Panc1 (cell line): ENCODE measurements at regions not wholly inside any gene's neighbourhood (a gene's known extent, or its start where the extent isn't known, plus 50 kb on each side); places are given as distances from the start of the nearest gene placed in this dataset.

Experiments used
- ATAC-seq: fragments of 200-7000 bp; cut with Tn5 transposase; 2 replicates; pipeline ENCODE4 v1.9.1; 2020; ENCODE audit warnings: mild to moderate bottlenecking, moderate library complexity
- BruUV-seq: library from RNA; stranded (reverse); fragments of 400-500 nt; replicated peaks from 2 replicates; lab custom pipeline; 2021; lab: Mats Ljungman, UMichigan
- CTCF ChIA-PET: fragments of 300-600 bp; sonication (Branson Sonifier 250); formaldehyde crosslinking; loops from one replicate; lab custom pipeline; 2022; ENCODE audit warnings: antibody characterized with exemption; lab: Charles Lee
- POLR2A ChIA-PET: fragments of 300-600 bp; sonication (Branson Sonifier 250); formaldehyde crosslinking; loops from one replicate; lab custom pipeline; 2022; ENCODE audit warnings: antibody characterized with exemption; lab: Charles Lee
- DNase-seq: peaks from one replicate; pipeline ENCODE4 v3.0.0-alpha.2; 2010; ENCODE audit warnings: low read depth, low spot score
- H3K27ac ChIP-seq: 2 replicates; pipeline ENCODE4 v1.5.1; 2011; ENCODE audit warnings: mild to moderate bottlenecking, low read length, inconsistent platforms
- H3K27me3 ChIP-seq: fragments of 200-500 bp; sonication (Bioruptor generic); 2 replicates; pipeline ENCODE4 v1.6.0; 2014; ENCODE audit warnings: low read length, inconsistent platforms; ENCODE audit not compliant: control insufficient read depth, insufficient read depth
- H3K36me3 ChIP-seq: fragments of 200-500 bp; sonication (Bioruptor generic); 2 replicates; pipeline ENCODE4 v1.5.1; 2014; ENCODE audit warnings: inconsistent platforms, mild to moderate bottlenecking, low read length, moderate library complexity; ENCODE audit not compliant: control insufficient read depth, insufficient read depth
- H3K4me1 ChIP-seq: 2 replicates; pipeline ENCODE4 v1.5.1; 2011; ENCODE audit warnings: inconsistent platforms, mild to moderate bottlenecking, low read length, moderate library complexity; ENCODE audit not compliant: control insufficient read depth, insufficient read depth
- H3K4me3 ChIP-seq, 2 experiments: 2 replicates each; pipeline ENCODE4 v1.5.1; 2011 to 2012; ENCODE audit warnings: low read depth in 2 of 2, low read length in 2 of 2, mild to moderate bottlenecking in 2 of 2, inconsistent platforms in 1 of 2, moderate library complexity in 1 of 2
- H3K9me3 ChIP-seq: fragments of 200-500 bp; sonication (Bioruptor generic); 2 replicates; pipeline ENCODE4 v1.5.1; 2014; ENCODE audit warnings: low read depth, mild to moderate bottlenecking, inconsistent platforms, low read length, moderate library complexity; ENCODE audit not compliant: control insufficient read depth, insufficient read depth
- POLR2AphosphoS5 ChIP-seq: IDR thresholded peaks from 2 replicates; pipeline ENCODE4 v1.6.1; 2012; ENCODE audit warnings: mild to moderate bottlenecking, low read depth, low read length, moderate library complexity
- SIN3A ChIP-seq: IDR thresholded peaks from 2 replicates; pipeline ENCODE4 v1.6.1; 2012; ENCODE audit warnings: low read depth, mild to moderate bottlenecking, low read length, moderate library complexity, borderline replicate concordance; ENCODE audit not compliant: insufficient read depth
- TCF7L2 ChIP-seq: IDR thresholded peaks from 2 replicates; pipeline ENCODE4 v1.6.1; 2011; ENCODE audit warnings: mild to moderate bottlenecking, low read depth, low read length, inconsistent platforms
- in situ Hi-C: cut with HindIII; loops from 2 replicates; pipeline ENCODE4 v1.10.0; 2016; ENCODE audit warnings: low sequenced_read_pairs, low pct_unique_long_range_greater_than_20kb
- intact Hi-C: fragments of 100-400 bp; cut with micrococcal nuclease; formaldehyde crosslinking; loops from one replicate; pipeline ENCODE4 v1.10.0; 2022; ENCODE audit not compliant: unreplicated experiment
- TF ChIP-seq, protein P1 (sequence below): fragments of 450-650 bp; IDR thresholded peaks from 2 replicates; pipeline ENCODE4 v1.5.1; 2017; ENCODE audit warnings: mild to moderate bottlenecking
- TF ChIP-seq, protein P2 (sequence below), 2 experiments: IDR thresholded peaks; 2 replicates each; pipeline ENCODE4 v1.6.1; 2011 to 2012; ENCODE audit warnings: low read depth in 2 of 2, control low read depth in 1 of 2, low read length in 1 of 2, mild to moderate bottlenecking in 1 of 2, moderate library complexity in 1 of 2; ENCODE audit not compliant: insufficient read depth in 1 of 2

DNA sequence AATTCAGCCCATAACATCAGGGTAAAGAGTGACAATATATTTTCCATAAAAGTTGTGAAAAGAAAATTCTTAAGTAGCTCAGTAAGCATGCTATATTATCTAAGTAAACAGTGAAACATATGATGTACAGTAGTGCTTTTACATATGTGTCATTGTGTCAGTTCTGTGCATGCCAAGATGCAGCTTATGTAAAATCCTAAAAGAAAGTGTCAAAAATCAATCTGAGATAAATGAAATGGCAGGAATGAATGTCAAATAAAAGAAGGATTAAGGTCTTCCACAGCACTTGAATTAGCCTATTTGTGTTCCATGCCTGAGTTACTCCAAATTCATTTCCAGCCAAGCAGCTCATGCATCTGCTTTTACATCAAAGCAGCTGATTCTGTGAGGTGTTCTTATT, 452.7 kb upstream of the HS3ST1 start:
- no peak for DNase-seq
- Histone ChIP-seq H3K27ac (no peak overlapping the region), H3K27me3 (no peaks in the 10 kb centered on the region), H3K36me3 (no peaks in the 10 kb centered on the region), H3K9me3 (no peaks in the 10 kb centered on the region), H3K4me1 (no peaks in the 10 kb centered on the region), H3K4me3 (no peak overlapping the region)
- intact Hi-C loops, result no loop called here
- in situ Hi-C loops, result no loop called here
- TF ChIP-seq, protein P1, sequence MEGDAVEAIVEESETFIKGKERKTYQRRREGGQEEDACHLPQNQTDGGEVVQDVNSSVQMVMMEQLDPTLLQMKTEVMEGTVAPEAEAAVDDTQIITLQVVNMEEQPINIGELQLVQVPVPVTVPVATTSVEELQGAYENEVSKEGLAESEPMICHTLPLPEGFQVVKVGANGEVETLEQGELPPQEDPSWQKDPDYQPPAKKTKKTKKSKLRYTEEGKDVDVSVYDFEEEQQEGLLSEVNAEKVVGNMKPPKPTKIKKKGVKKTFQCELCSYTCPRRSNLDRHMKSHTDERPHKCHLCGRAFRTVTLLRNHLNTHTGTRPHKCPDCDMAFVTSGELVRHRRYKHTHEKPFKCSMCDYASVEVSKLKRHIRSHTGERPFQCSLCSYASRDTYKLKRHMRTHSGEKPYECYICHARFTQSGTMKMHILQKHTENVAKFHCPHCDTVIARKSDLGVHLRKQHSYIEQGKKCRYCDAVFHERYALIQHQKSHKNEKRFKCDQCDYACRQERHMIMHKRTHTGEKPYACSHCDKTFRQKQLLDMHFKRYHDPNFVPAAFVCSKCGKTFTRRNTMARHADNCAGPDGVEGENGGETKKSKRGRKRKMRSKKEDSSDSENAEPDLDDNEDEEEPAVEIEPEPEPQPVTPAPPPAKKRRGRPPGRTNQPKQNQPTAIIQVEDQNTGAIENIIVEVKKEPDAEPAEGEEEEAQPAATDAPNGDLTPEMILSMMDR, result no peak
- TF ChIP-seq, protein P2, sequence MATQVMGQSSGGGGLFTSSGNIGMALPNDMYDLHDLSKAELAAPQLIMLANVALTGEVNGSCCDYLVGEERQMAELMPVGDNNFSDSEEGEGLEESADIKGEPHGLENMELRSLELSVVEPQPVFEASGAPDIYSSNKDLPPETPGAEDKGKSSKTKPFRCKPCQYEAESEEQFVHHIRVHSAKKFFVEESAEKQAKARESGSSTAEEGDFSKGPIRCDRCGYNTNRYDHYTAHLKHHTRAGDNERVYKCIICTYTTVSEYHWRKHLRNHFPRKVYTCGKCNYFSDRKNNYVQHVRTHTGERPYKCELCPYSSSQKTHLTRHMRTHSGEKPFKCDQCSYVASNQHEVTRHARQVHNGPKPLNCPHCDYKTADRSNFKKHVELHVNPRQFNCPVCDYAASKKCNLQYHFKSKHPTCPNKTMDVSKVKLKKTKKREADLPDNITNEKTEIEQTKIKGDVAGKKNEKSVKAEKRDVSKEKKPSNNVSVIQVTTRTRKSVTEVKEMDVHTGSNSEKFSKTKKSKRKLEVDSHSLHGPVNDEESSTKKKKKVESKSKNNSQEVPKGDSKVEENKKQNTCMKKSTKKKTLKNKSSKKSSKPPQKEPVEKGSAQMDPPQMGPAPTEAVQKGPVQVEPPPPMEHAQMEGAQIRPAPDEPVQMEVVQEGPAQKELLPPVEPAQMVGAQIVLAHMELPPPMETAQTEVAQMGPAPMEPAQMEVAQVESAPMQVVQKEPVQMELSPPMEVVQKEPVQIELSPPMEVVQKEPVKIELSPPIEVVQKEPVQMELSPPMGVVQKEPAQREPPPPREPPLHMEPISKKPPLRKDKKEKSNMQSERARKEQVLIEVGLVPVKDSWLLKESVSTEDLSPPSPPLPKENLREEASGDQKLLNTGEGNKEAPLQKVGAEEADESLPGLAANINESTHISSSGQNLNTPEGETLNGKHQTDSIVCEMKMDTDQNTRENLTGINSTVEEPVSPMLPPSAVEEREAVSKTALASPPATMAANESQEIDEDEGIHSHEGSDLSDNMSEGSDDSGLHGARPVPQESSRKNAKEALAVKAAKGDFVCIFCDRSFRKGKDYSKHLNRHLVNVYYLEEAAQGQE (IDR thresholded peaks at IDR 0.05; ENCODE audit: insufficient read depth in 1 of 2, low read depth in 2 of 2, low read length in 1 of 2), result no peak
- no peak for TF ChIP-seq POLR2AphosphoS5
- no peak for TF ChIP-seq TCF7L2
- no peak for TF ChIP-seq SIN3A
- ATAC-seq, result no peak
- ChIA-PET CTCF (no interaction called here), POLR2A (no interaction called here)
- BruUV-seq, result no TSS peak

DNA sequence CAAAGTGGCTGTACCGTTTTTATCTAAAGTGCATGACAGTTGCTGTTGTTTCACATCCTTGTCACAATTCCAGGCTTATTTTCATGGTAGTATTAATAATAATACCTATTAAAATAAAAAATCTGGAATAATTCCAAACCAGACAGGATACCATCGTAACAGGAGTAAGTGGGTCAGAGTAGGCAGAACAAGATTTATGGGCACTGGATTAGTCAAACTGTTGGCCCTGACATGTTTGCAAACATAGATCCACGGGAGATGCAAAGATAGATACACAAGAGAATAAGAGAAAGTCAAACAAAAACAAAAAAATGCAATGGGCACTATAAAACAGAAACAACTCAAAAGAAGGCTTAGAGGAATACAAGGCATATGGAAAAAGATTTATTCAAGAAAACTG, 449.5 kb upstream of the HS3ST1 start:
- Histone ChIP-seq H3K27ac (no peak overlapping the region), H3K4me3 (no peak overlapping the region), H3K9me3 (no peaks in the 10 kb centered on the region), H3K27me3 (no peaks in the 10 kb centered on the region), H3K4me1 (no peaks in the 10 kb centered on the region), H3K36me3 (no peaks in the 10 kb centered on the region)
- ChIA-PET CTCF (no interaction called here), POLR2A (no interaction called here)
- intact Hi-C loops, result no loop called here
- BruUV-seq, result no TSS peak
- no peak for ATAC-seq
- in situ Hi-C loops, result no loop called here
- DNase-seq, result no peak
- no peak for TF ChIP-seq TCF7L2
- TF ChIP-seq POLR2AphosphoS5, result no peak
- TF ChIP-seq, protein P2 (IDR thresholded peaks at IDR 0.05; ENCODE audit: insufficient read depth in 1 of 2, low read depth in 2 of 2, low read length in 1 of 2), result no peak
- TF ChIP-seq SIN3A, result no peak
- TF ChIP-seq, protein P1, result no peak
